ENCODE measurements at regions not wholly inside any gene's neighbourhood (a gene's known extent, or its start where the extent isn't known, plus 50 kb on each side); places are given as distances from the start of the nearest gene placed in this dataset.

DNA sequence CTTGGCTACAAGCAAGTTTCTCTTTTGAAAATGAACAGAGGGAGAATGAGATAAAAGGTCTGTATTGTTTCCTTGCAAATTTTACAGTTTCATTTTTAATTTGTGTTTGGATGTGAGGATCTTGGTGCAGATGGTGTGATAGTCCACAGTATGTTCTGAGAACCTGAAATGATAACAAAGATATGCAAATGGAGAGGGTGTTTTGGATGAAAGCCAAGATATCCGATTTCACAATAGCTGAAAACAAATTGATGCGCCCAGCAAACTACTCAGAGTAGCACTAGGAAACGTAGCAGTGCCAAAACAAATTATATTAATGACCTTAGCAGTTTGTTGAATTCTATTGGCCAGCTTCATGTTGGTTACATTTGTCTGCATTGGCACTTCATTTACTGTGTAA is 683.5 kb downstream of the TMEM182 start:
- H3K27me3 ChIP-seq: no peaks in the 10 kb centered on the region
- H3K4me3 ChIP-seq: no peak overlapping the region
- TF ChIP-seq POLR2A (IDR thresholded peaks at IDR 0.05) (no peak), EP300 (IDR thresholded peaks at IDR 0.05) (no peak), POLR2AphosphoS5 (IDR thresholded peaks at IDR 0.05) (no peak)
- TF ChIP-seq, protein P1, sequence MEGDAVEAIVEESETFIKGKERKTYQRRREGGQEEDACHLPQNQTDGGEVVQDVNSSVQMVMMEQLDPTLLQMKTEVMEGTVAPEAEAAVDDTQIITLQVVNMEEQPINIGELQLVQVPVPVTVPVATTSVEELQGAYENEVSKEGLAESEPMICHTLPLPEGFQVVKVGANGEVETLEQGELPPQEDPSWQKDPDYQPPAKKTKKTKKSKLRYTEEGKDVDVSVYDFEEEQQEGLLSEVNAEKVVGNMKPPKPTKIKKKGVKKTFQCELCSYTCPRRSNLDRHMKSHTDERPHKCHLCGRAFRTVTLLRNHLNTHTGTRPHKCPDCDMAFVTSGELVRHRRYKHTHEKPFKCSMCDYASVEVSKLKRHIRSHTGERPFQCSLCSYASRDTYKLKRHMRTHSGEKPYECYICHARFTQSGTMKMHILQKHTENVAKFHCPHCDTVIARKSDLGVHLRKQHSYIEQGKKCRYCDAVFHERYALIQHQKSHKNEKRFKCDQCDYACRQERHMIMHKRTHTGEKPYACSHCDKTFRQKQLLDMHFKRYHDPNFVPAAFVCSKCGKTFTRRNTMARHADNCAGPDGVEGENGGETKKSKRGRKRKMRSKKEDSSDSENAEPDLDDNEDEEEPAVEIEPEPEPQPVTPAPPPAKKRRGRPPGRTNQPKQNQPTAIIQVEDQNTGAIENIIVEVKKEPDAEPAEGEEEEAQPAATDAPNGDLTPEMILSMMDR (IDR thresholded peaks at IDR 0.05): no peak
- H3K9me3 ChIP-seq: no peaks in the 10 kb centered on the region
- WGBS, 5 donors: 23 to 28% (median 25%) methylated on average over 3 of the region's 3 CpGs
- no peaks in the 10 kb centered on the region for H3K36me3 ChIP-seq
- intact Hi-C loops (cut with DNase I; ENCODE audit: low total_unique reads): no loop called here
- H3K27ac ChIP-seq: no peak overlapping the region
- no peak for DNase-seq
- H3K4me1 ChIP-seq: no peaks in the 10 kb centered on the region

DNA sequence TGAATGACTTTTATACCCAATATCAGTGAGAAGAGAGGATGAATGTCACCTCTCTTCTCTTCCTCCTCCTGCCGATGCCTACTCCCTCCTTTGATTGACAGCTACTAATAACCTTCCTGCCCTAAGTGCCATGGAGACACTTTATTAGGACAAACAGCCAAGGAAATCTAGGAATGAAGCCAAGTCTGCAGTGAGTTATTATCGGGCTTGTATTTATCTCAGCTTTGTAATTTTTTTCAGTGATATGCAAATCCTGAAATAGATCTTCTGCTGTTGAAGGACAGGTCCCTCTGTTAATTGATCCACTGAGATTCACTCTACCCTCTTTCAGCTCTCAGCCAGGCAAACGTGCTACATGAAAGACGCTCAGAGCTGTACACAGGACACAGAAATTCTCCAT is 686.7 kb downstream of the TMEM182 start:
- WGBS, 5 donors: 25 to 34% (median 27%) methylated on average over 4 of the region's 4 CpGs
- Histone ChIP-seq H3K9me3 (no peaks in the 10 kb centered on the region), H3K27me3 (no peaks in the 10 kb centered on the region), H3K36me3 (no peaks in the 10 kb centered on the region), H3K4me1 (no peaks in the 10 kb centered on the region), H3K27ac (no peak overlapping the region), H3K4me3 (no peak overlapping the region)
- DNase-seq: peak in 1 of 2 donors; percentile 5
- intact Hi-C loops (cut with DNase I; ENCODE audit: low total_unique reads): no loop called here
- TF ChIP-seq, protein P1 (IDR thresholded peaks at IDR 0.05): no peak
- TF ChIP-seq POLR2A (IDR thresholded peaks at IDR 0.05) (no peak), POLR2AphosphoS5 (IDR thresholded peaks at IDR 0.05) (no peak), EP300 (IDR thresholded peaks at IDR 0.05) (no peak)

DNA sequence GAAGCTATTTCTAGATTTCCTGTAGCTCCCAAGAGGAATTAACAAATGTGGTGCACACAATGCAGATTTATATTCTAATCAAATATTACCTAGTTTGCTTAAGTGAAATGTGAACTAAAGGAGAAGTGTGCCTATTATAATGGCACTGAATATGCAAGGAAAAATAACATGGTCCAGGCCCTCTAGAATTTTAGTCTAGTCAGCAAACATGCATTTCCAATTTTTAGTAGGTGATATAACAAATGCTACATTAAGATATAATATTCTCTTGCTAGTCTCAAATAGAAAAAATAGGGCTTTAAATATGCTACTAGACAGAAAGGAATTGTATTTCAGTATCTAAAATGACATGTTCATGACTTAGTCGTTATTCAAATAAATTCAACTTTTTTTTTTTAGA is 689.5 kb downstream of the TMEM182 start:
- Histone ChIP-seq H3K27ac (no peak overlapping the region), H3K4me3 (no peak overlapping the region), H3K9me3 (no peaks in the 10 kb centered on the region), H3K27me3 (no peaks in the 10 kb centered on the region), H3K36me3 (no peaks in the 10 kb centered on the region), H3K4me1 (no peaks in the 10 kb centered on the region)
- 64 to 92% (median 85%) methylated on average over 1 of the region's 1 CpG for WGBS, 5 donors
- intact Hi-C loops (cut with DNase I; ENCODE audit: low total_unique reads): no loop called here
- TF ChIP-seq POLR2A (IDR thresholded peaks at IDR 0.05) (no peak), POLR2AphosphoS5 (IDR thresholded peaks at IDR 0.05) (no peak), EP300 (IDR thresholded peaks at IDR 0.05) (no peak)
- TF ChIP-seq, protein P1 (IDR thresholded peaks at IDR 0.05): no peak
- no peak for DNase-seq

DNA sequence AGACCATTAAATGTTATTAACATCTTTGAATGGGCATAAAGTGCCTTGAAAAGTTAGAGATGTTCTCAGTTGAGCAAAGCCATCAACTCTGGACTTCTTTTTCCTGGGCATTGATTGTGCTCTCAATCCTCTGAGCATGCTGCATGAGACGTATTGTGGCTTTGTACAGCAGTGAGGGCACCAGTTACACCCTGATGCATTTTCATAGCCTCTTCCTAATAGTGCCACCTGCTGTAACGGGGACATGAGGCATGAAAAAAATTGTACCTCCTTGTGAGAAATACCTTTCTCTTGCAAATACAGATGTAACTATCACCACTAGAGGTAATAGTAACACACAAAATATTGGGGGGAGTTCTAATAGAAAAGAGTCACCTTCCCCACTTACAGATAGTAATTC is 697.5 kb downstream of the TMEM182 start:
- Histone ChIP-seq H3K27ac (no peak overlapping the region), H3K27me3 (no peaks in the 10 kb centered on the region), H3K36me3 (no peaks in the 10 kb centered on the region), H3K4me1 (no peaks in the 10 kb centered on the region), H3K4me3 (no peak overlapping the region), H3K9me3 (no peaks in the 10 kb centered on the region)
- DNase-seq: peak in 1 of 2 donors; percentile 12
- 18 to 28% (median 24%) methylated on average over 2 of the region's 2 CpGs for WGBS, 5 donors
- intact Hi-C loops (cut with DNase I; ENCODE audit: low total_unique reads): no loop called here
- TF ChIP-seq POLR2AphosphoS5 (IDR thresholded peaks at IDR 0.05) (no peak), POLR2A (IDR thresholded peaks at IDR 0.05) (no peak), EP300 (IDR thresholded peaks at IDR 0.05) (no peak)
- TF ChIP-seq, protein P1 (IDR thresholded peaks at IDR 0.05): no peak
